HG02938 (cell line): ENCODE measurements at regions not wholly inside any gene's neighbourhood (a gene's known extent, or its start where the extent isn't known, plus 50 kb on each side); places are given as distances from the start of the nearest gene placed in this dataset.
"Not testable (repeated sequence)": the region's sequence is repeated elsewhere in the genome, so short reads cannot be mapped to it uniquely, and the experiment has no call there.

Experiments used
- ATAC-seq: cut with Tn5 transposase; IDR thresholded peaks from one replicate; pipeline ENCODE4 v1.9.1; 2021; ENCODE audit warnings: mild to moderate bottlenecking, moderate library complexity; ENCODE audit not compliant: unreplicated experiment

DNA sequence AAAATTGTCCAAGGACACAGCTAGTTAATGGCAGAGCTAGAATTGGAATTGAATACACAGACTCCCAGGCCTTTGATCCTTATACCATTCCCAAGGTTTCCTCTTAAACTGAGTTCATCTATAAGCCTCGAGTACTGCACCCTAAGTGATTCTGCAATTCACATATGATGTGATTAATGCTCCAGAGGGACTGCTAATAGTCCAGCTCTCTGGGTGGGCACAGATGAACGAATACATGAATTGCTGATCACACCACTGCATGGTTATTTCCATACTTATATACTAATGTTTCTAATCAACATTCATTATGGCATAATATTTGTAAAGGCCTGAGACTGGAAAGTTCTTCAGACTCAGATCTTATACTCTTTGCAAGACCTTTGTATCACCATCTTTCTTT is 101.8 kb downstream of the NUFIP1 start:
- ATAC-seq, result no peak

DNA sequence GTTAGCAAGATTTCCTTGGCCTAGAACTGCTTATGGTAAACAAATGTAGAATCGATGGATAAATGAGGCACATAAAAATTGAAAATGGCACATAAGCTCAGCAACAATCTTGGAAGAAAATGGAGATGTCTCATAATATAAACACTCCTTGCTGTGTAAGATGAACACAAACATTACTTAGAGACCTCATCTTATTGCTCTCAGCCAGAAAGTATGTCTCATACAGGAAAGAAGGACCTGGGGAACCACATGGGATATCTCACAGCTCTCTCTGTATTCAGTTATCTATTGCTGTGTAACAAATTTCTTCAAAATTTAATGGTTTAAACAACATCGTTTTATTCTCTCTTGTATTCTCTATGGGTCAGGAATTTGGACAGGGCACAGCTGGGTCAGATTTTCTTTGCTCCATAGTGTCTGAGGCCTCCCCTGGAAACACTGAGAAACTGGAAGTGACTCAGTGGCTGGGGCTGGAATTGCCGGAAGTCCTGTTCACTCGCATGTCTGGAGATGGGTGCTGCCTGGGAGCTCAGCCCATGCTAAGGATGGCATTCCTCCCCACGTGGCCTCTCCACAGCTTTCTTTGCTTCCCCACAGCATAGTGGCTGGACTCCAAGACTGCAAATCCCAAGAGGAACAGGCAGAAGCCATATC is 105.1 kb downstream of the NUFIP1 start:
- no peak for ATAC-seq

DNA sequence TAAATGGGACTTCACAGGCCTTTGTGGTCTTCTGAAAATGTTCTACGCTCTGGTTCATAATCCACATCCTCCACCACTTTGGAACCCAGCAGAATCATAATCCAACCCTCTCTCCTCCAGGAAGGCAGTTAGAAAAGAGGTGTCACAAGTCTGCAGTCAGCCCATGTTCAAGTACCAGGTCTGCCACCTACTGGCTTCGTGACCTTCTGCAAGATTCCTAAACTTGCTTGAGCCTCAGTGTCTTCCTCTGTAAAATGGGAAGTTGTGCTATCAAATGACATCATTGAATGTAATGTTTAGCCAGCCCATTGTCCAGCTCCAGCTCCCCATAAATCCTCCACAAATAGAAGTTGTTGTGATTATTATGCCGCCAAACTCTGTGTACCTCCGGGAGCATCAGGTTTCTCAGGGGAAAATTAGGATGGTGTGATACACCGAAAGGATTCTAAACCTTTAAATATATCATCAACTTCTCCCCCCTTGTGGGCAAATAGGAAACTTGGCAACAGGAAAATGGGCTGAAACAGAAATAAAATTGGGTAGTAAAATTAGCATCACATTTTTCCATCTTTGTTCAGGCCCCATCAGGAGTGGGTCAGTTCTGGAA is 109.7 kb downstream of the NUFIP1 start:
- no peak for ATAC-seq

DNA sequence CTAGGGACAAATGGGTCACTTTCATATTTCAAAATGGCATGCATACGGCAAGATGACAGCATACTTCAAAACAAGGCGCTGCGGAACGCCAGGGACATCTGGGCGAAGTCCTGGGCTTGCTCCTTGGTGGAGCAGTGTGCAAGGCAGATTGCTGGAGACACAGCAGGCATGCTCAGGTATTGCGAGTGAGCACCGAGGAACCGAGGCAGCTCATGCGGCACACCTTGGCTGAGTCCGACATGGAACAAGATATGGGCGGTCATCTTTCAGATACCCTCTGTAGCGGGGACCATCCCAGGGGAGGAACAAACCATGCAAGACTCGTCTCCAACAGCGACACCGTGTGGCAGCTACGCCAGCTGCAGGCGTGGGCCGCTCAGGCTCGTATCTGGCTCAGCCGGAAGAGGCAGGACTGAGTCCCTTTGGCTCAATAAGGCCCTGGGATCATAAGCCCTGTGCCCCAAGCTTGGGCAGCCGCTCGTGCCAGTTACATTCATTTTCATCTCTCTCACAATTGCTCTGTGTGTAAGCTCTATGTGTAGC is 112.4 kb downstream of the NUFIP1 start:
- ATAC-seq, result no peak

- ATAC-seq, result no peak
Measured at GRCh38 chr13:44874886-44875630, 114.2 kb downstream of the NUFIP1 start.

DNA sequence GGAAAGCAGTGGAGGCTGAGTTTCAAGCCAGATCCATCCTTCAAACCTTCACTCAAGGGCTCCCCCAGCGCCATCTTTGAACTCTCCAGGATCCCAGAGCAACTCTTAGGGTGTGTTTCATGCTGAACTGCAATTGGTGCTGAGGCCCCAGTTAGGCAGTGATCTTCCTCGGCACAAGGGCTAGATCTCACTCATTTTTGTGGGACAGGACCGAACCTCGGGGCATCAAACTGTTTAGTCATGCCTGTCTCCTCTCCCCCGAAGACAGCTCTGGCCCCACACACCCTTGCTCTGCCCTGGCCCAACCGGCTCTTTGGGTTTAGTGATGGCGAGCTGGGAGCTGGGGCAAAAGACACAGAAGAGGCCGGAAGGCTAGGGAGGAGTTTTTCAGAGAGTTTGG is 115.1 kb downstream of the NUFIP1 start:
- no peak for ATAC-seq

GRCh38 chr13:44873461-44873860 is 115.8 kb downstream of the NUFIP1 start:
- no peak for ATAC-seq

DNA sequence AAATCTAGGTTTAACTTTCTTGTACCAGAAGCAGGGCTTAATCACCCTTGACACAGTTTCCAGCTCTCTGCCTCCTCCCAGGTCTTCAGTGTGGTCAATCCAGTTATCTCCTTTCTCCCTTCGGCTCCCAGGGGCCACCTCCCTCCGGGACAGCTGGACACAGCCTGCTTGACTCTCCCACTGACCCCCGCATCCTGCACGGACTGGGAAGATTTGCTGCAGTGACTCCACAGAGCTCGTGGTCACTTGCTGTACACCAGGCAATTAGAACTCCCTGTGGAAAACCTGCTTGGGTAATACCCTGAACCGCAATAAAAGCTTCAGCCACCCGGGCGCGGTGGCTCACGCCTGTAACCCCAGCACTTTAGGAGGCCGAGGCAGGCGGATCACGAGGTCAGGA is 116.5 kb downstream of the NUFIP1 start:
- no peak for ATAC-seq

DNA sequence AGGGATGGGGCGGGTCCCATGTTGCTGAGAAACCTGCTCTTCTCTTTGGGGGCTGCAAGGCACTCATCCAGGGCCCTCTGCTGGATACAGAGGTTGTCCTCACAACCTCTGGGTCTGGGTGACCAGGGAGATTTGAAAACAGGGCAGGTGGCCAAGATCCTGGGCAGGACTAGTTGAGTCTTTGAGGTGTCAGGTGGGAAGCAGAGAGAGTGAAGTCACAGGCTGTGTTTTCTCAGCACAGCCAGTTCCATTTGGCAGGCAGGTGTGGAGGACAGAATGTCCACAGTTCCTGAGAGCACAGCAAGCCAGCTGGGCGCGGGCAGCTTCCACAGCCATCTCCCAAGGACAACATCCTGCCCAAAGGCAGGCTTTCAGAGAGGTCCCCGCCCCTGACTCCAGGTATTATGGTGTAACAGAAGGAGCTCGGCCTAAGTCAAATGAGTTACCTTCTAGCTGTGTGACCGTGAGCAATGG is 118.8 kb downstream of the NUFIP1 start:
- ATAC-seq, result no peak

DNA sequence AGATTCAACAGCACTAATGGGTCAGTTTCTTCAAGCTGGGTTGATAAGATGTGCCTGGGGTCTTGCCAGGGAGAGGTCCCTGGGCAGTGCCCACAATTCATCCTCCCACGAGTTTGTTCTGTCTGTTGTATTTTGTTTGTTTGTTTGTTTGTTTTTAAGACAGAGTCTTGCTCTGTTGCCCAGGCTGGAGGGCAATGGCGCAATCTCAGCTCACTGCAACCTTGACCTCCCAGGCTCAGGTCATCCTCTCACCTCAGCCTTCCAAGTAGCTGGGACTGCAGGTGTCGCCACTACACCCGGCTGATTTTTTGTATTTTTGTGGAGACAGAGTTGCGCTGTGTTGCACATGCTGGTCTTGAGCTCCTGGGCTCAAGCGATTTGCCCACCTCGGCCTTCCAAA is 120.1 kb downstream of the NUFIP1 start:
- no peak for ATAC-seq

GRCh38 chr13:44868397-44868796 is 120.9 kb downstream of the NUFIP1 start:
- peak; percentile 94 for ATAC-seq

GRCh38 chr13:44867825-44868224 is 121.4 kb downstream of the NUFIP1 start:
- ATAC-seq, result no peak

DNA sequence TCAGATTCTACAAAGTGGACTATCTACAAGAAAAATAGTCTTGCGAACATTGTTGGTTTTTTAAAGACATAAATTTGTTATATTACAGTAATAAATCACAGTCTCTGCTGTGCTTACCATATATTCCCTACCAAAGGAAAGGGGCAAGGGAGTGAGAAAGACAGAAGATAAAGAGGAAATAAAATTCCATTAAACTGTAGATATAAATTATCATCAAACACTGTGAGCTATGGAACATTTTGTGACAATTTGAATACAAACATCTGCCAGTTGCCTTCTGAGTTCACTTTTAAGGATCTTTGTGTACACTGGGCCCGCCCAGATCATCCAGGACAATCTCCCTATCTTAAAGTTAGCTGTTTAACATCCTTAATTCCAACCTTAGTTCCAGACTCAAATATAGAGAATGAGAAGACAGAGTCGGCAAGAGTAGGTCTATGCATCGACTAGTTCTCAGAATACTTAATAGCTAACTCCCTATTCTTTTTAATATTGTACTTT is 122.8 kb downstream of the NUFIP1 start:
- ATAC-seq, result no peak

DNA sequence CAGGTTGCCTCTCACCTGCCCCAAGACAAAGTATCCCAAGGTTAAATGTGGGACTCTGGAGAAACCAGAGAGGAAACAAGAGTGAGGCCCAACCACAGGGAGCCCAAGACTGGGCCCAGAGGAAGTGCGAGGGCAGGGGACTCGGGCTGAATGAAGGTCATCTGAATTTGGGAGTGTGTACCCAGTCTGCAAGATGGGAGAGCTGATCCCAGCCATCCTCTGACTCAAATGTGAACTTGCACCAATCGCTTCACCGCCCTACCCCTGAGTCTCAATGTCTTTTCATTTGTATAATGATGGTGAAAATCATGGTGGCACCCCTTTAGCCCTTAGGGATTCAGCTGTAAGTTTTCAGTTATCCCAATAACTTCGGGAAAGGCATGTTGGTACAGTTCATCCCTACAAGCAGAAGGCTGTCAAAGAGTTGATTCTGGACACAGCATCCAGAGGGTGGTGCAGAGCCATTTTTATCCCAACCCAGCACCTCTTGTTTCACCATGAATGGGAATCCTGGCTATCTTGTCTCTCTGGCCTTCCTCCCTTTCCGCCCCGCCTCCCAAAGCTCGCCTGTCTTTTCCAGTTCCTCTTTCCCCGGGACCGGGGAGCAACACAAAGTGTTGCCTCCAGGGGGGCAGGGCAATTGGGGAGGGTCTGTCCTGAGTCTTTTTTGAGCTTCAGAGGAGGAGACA is 123.4 kb downstream of the NUFIP1 start:
- ATAC-seq, result no peak

GRCh38 chr13:44863641-44864040 is 125.6 kb downstream of the NUFIP1 start:
- ATAC-seq, result not testable (repeated sequence)

DNA sequence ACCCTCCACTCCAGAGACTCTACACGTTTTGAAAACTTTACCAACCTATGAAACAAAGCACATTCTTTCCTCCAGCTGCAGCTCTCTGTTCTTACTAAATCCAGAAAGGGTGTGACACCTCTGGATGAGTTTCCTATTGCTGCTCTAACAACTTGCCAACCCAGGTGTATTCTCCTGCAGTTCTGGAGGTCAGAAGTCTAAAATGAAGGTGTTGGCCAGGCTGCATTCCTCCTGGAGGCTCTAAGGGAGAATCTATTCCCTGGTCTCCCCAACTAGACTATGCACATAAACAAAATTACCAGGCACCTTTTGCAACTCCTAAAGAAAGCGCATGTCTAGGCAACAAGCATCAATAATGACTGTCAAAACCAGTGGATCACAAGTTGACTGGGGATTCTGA is 128.8 kb downstream of the NUFIP1 start:
- no peak for ATAC-seq

- no peak for ATAC-seq
Measured at GRCh38 chr13:44857736-44858135, 131.5 kb downstream of the NUFIP1 start.

GRCh38 chr13:44857061-44857460 is 132.2 kb downstream of the NUFIP1 start:
- no peak for ATAC-seq

DNA sequence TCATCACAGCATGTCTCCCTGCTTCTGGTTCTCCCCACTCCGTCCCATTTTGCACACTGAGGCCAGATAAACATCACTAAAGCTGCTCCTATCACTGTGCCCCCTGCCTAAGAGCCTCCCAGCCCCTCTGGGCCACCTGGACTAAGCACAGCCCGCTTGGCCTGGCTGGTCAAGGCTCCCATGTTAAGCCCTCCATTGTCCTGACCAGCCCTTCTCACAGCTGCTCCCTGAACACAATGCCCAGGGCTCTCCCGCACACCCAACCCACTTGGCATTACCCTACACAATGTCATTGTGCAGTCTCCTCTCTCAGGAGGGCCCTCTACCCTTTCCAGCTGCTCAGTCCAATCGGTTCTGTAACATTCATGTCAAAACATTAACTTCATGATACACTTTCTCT is 133.4 kb downstream of the NUFIP1 start:
- no peak for ATAC-seq

DNA sequence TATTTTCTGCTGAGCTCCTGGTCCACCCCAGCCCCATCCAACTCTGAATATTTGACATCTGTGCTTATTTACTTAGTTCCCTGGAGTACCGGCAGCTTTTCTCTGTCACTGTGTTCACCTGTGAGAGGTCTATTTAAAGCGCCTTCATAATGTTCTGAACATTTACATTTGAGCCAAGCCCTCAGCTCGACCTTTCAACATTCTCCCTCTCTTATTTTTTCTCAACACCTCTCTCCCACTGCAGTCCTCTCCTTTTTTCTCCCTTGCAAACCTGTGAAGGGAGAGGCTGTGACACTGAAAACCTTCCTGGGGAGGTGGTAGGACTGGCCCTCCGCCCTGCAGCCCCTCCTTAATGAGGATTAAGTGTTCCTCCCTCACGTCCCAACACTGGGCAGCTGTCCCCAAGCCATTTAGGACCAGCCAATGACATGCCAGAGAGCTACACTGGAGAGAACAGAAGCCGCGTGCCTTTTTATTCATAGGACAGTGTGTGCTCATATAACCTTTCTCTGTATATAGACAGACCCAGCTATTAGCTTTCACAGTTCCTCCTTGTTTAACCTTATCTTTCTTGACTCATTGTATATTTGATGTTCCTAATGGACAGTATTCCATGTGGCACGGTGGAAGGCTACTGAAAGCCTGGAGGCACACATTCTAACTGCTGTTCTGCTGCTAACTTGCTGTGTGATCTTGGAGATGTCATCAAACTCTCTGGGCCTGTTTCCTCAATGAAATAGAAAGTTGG is 134.8 kb downstream of the NUFIP1 start:
- ATAC-seq, result no peak
